ENCODE measurements at regions not wholly inside any gene's neighbourhood (a gene's known extent, or its start where the extent isn't known, plus 50 kb on each side); places are given as distances from the start of the nearest gene placed in this dataset.

DNA sequence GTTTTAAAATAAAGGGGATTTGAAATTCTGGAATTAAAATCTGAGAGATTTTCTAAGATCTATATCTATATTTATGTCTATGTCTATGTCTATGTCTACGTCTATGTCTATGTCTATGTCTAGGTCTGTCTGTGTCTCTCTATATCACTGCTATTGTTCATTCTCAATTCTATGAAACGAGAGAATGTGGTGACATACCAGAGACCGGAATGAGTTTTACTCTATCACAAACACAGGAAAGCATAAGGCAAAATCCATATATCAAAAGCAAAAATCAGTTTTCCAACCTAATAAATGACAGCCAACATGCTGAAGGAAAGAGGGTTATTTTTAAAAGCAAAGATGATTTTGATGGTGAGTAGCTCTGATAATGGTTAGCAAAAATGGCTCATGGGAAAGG lies 173.1 kb downstream of the ETNK1 start:
- Mint-ChIP-seq H3K27me3 (ENCODE audit: low read depth) (no peaks in the 10 kb centered on the region), H3K36me3 (ENCODE audit: low read depth) (no peaks in the 10 kb centered on the region), H3K9me3 (ENCODE audit: low read depth) (no peaks in the 10 kb centered on the region), H3K4me1 (ENCODE audit: low read depth) (peaks cover 21% of the 10 kb centered on the region), H3K4me3 (ENCODE audit: unreplicated experiment) (no peak overlapping the region), H3K27ac (ENCODE audit: unreplicated experiment) (no peak overlapping the region)
- no peak for DNase-seq (ENCODE audit: low spot score)
- TF ChIP-seq, protein P1, sequence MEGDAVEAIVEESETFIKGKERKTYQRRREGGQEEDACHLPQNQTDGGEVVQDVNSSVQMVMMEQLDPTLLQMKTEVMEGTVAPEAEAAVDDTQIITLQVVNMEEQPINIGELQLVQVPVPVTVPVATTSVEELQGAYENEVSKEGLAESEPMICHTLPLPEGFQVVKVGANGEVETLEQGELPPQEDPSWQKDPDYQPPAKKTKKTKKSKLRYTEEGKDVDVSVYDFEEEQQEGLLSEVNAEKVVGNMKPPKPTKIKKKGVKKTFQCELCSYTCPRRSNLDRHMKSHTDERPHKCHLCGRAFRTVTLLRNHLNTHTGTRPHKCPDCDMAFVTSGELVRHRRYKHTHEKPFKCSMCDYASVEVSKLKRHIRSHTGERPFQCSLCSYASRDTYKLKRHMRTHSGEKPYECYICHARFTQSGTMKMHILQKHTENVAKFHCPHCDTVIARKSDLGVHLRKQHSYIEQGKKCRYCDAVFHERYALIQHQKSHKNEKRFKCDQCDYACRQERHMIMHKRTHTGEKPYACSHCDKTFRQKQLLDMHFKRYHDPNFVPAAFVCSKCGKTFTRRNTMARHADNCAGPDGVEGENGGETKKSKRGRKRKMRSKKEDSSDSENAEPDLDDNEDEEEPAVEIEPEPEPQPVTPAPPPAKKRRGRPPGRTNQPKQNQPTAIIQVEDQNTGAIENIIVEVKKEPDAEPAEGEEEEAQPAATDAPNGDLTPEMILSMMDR (IDR thresholded peaks at IDR 0.05), result no peak

DNA sequence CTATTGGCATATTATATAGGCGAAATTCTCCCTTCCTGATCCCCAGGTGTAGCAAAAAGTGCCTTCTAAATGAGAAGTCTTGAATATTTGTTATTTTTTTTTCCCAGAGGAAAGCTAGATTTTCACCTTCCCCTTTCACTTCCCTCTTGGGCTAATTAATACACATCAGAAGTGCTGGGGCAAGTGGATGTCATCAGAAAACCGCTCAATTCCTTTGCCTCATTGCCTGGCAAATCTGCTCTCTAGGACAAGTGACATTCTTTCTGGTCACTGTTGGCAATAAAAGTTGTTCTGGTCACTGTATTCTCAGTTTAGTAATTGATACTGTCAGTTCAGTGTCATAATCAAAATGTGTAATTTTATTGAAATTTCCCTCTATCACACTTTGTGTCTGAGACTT lies 174.5 kb downstream of the ETNK1 start:
- Mint-ChIP-seq H3K27ac (ENCODE audit: unreplicated experiment) (no peak overlapping the region), H3K4me1 (ENCODE audit: low read depth) (peaks cover 29% of the 10 kb centered on the region), H3K9me3 (ENCODE audit: low read depth) (no peaks in the 10 kb centered on the region), H3K36me3 (ENCODE audit: low read depth) (no peaks in the 10 kb centered on the region), H3K4me3 (ENCODE audit: unreplicated experiment) (no peak overlapping the region), H3K27me3 (ENCODE audit: low read depth) (no peaks in the 10 kb centered on the region)
- TF ChIP-seq, protein P1 (IDR thresholded peaks at IDR 0.05), result no peak
- DNase-seq (ENCODE audit: low spot score), result no peak

DNA sequence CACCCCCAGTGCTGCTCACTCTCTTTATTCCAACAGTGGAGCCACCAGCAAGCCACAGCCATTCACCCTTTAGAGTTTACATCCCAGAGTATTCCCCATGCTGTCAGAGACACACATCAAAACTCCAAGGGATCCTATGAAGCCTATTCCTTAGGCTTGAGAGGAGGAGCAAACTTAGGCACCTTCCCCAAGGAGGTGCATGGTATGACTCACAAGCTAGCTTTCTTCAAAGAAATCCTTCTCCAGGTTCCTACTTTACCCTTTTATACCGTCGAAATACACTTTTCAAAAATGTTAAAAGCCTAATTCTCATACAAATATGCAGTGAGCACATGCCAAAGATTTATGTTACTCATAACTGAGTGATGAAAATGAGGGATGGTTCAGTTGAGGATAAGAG lies 175.4 kb downstream of the ETNK1 start:
- DNase-seq (ENCODE audit: low spot score), result no peak
- Mint-ChIP-seq H3K27ac (ENCODE audit: unreplicated experiment) (no peak overlapping the region), H3K4me3 (ENCODE audit: unreplicated experiment) (no peak overlapping the region), H3K4me1 (ENCODE audit: low read depth) (peaks cover 29% of the 10 kb centered on the region), H3K36me3 (ENCODE audit: low read depth) (no peaks in the 10 kb centered on the region), H3K9me3 (ENCODE audit: low read depth) (no peaks in the 10 kb centered on the region), H3K27me3 (ENCODE audit: low read depth) (no peaks in the 10 kb centered on the region)
- TF ChIP-seq, protein P1 (IDR thresholded peaks at IDR 0.05), result no peak

DNA sequence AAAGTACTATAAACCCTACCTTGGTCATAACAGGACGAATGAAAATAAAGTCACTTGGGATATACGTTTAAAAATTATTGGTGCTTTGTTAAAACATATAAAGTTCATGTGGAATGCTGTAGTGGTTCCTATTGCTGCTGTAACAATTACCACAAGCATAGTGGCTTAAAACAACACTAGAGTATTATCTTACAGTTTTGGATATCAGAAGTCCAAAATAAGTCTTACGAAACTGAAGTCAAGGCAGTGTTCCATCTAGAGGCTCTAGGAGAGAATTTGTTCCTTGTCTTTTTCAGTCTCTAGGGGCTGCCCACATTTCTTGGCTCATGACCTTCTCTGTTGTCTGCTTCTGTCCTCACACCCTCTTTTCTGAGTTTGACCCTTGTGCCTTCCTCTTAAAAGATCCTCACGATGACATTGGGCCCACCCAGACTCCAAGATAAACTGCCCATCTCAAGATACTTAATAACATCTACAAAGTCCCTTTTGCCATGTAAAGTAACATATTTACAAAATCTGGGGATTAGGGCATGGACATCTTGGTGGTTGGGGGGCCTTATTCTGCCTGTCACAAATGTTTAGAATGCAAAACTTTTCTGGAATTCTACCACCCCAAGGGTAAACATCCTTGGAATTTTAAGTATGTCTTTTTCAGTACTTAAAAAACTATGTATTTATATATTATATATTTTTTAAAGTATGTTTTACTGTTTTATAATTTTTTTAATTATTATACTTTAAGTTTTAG lies 178.1 kb downstream of the ETNK1 start:
- no peak for DNase-seq (ENCODE audit: low spot score)
- H3K27ac Mint-ChIP-seq (ENCODE audit: unreplicated experiment), result peak overlapping the region; percentile 65
- no peaks in the 10 kb centered on the region for H3K27me3 Mint-ChIP-seq (ENCODE audit: low read depth)
- TF ChIP-seq, protein P1 (IDR thresholded peaks at IDR 0.05), result no peak
- H3K4me3 Mint-ChIP-seq (ENCODE audit: unreplicated experiment), result no peak overlapping the region
- no peaks in the 10 kb centered on the region for H3K36me3 Mint-ChIP-seq (ENCODE audit: low read depth)
- peaks cover 35% of the 10 kb centered on the region for H3K4me1 Mint-ChIP-seq (ENCODE audit: low read depth)
- H3K9me3 Mint-ChIP-seq (ENCODE audit: low read depth), result no peaks in the 10 kb centered on the region

DNA sequence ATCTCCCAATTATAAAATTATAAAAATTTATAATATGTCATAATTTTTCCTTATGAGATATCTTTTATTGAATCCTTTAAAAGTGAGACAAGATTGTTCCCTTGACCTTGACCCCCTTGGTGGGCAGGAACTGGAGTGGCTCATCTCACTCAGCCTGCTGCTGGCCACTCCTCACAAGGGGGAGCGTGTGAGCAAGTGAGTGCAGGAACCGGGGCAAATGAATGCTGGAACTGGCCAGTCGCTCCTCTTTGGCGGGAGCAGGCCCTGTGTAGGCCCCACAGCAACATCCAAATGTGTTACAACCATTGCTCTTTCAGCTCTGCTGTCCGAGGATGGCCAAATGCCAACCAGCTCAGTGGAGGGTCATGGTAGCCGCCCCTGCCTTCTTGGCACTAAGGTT lies 178.8 kb downstream of the ETNK1 start:
- DNase-seq (ENCODE audit: low spot score), result no peak
- H3K9me3 Mint-ChIP-seq (ENCODE audit: low read depth), result no peaks in the 10 kb centered on the region
- H3K27ac Mint-ChIP-seq (ENCODE audit: unreplicated experiment), result peak overlapping the region; percentile 32
- H3K4me3 Mint-ChIP-seq (ENCODE audit: unreplicated experiment), result no peak overlapping the region
- no peaks in the 10 kb centered on the region for H3K36me3 Mint-ChIP-seq (ENCODE audit: low read depth)
- no peaks in the 10 kb centered on the region for H3K27me3 Mint-ChIP-seq (ENCODE audit: low read depth)
- TF ChIP-seq, protein P1 (IDR thresholded peaks at IDR 0.05), result no peak
- peaks cover 33% of the 10 kb centered on the region for H3K4me1 Mint-ChIP-seq (ENCODE audit: low read depth)

All from chondrocyte (in vitro differentiated cells).